Left ventricle myocardium superior (tissue), 1 donor: ENCODE measurements at regions not wholly inside any gene's neighbourhood (a gene's known extent, or its start where the extent isn't known, plus 50 kb on each side); places are given as distances from the start of the nearest gene placed in this dataset.
"Not testable (repeated sequence)": the region's sequence is repeated elsewhere in the genome, so short reads cannot be mapped to it uniquely, and the experiment has no call there.

ENCODE experiments used
- ATAC-seq: fragments of 200-7000 bp; cut with Tn5 transposase; one replicate; pipeline ENCODE4 v1.9.1; 2020; ENCODE audit warnings: mild to moderate bottlenecking, moderate library complexity
- DNase-seq: peaks from one replicate; pipeline ENCODE4 v3.0.0-alpha.2; 2020
- intact Hi-C: fragments of 100-400 bp; cut with micrococcal nuclease; formaldehyde crosslinking; loops from one replicate; pipeline ENCODE4 v1.11.0; 2022
- donor health status: DM: no; HTN: yes; CAD: no; lungs with severe emphysema.

GRCh38 chrY:9118704-9119103, 218.6 kb upstream of the TSPY4 start:
- intact Hi-C loops = no loop called here
- ATAC-seq = no peak
- DNase-seq = no peak

GRCh38 chrY:9124623-9125022, 212.6 kb upstream of the TSPY4 start:
- intact Hi-C loops = no loop called here
- no peak for DNase-seq
- no peak for ATAC-seq

- DNase-seq (no peak), ATAC-seq (no peak)
- intact Hi-C loops = no loop called here
These were observed 210.7 kb upstream of the TSPY4 start for GRCh38 chrY:9126545-9126944.

GRCh38 chrY:9143366-9143765, 193.9 kb upstream of the TSPY4 start:
- ATAC-seq, DNase-seq, intact Hi-C loops: not testable (repeated sequence)

- ATAC-seq, DNase-seq, intact Hi-C loops: not testable (repeated sequence)
These were observed 182.7 kb upstream of the TSPY4 start for GRCh38 chrY:9154552-9154951.

GRCh38 chrY:9155721-9156120, 181.5 kb upstream of the TSPY4 start:
- intact Hi-C loops = no loop called here
- no peak for ATAC-seq
- no peak for DNase-seq

GRCh38 chrY:9158616-9159015, 178.6 kb upstream of the TSPY4 start:
- DNase-seq (no peak), ATAC-seq (no peak)
- intact Hi-C loops = no loop called here

- intact Hi-C loops, ATAC-seq, DNase-seq: not testable (repeated sequence)
These were observed 176.9 kb upstream of the TSPY4 start for GRCh38 chrY:9160331-9160730.

- DNase-seq (peak; percentile 21), ATAC-seq (peak; percentile 97)
- intact Hi-C loops = not testable (repeated sequence)
These were observed 176.3 kb upstream of the TSPY4 start for GRCh38 chrY:9160976-9161375.

GRCh38 chrY:9161990-9162389, 175.3 kb upstream of the TSPY4 start:
- intact Hi-C loops, DNase-seq: not testable (repeated sequence)
- ATAC-seq = peak; percentile 64

- peak; percentile 17 for ATAC-seq
- intact Hi-C loops, DNase-seq: not testable (repeated sequence)
These were observed 174.8 kb upstream of the TSPY4 start for GRCh38 chrY:9162424-9162823.

GRCh38 chrY:9177641-9178040, 159.6 kb upstream of the TSPY4 start:
- intact Hi-C loops = not testable (repeated sequence)

GRCh38 chrY:9184827-9185226, 152.4 kb upstream of the TSPY4 start:
- ATAC-seq = peak; percentile 75
- DNase-seq, intact Hi-C loops: not testable (repeated sequence)

More at GRCh38 chrY:9177641-9178040, 159.6 kb upstream of the TSPY4 start:
- ATAC-seq, DNase-seq: not testable (repeated sequence)

- ATAC-seq = peak; percentile 100
- intact Hi-C loops = not testable (repeated sequence)
- peak; percentile 26 for DNase-seq
These were observed 130.2 kb upstream of the TSPY4 start for GRCh38 chrY:9207082-9207481.

GRCh38 chrY:9226409-9226808, 110.9 kb upstream of the TSPY4 start:
- ATAC-seq = peak; percentile 97
- DNase-seq = no peak
- intact Hi-C loops = no loop called here

- ATAC-seq = no peak
- intact Hi-C loops = no loop called here
- no peak for DNase-seq
These were observed 80.0 kb upstream of the TSPY4 start for GRCh38 chrY:9257255-9257654.

GRCh38 chrY:9257725-9258124, 79.5 kb upstream of the TSPY4 start:
- no peak for ATAC-seq
- intact Hi-C loops = no loop called here

GRCh38 chrY:9259368-9259767, 77.9 kb upstream of the TSPY4 start:
- ATAC-seq (peak; percentile 97), DNase-seq (peak; percentile 83)
- intact Hi-C loops = no loop called here

More at GRCh38 chrY:9257725-9258124, 79.5 kb upstream of the TSPY4 start:
- no peak for DNase-seq

- DNase-seq (no peak), ATAC-seq (peak; percentile 70)
- intact Hi-C loops = no loop called here
These were observed 76.8 kb upstream of the TSPY4 start for GRCh38 chrY:9260426-9260825.

GRCh38 chrY:9265551-9265950, 71.7 kb upstream of the TSPY4 start:
- DNase-seq (no peak), ATAC-seq (no peak)
- intact Hi-C loops = no loop called here

GRCh38 chrY:9270351-9270750, 66.9 kb upstream of the TSPY4 start:
- DNase-seq = peak; percentile 45
- ATAC-seq = peak; percentile 81
- intact Hi-C loops = not testable (repeated sequence)

GRCh38 chrY:9272847-9273246, 64.4 kb upstream of the TSPY4 start:
- ATAC-seq = peak; percentile 91
- intact Hi-C loops = not testable (repeated sequence)
- DNase-seq = peak; percentile 35
